ENCODE measurements at regions not wholly inside any gene's neighbourhood (a gene's known extent, or its start where the extent isn't known, plus 50 kb on each side); places are given as distances from the start of the nearest gene placed in this dataset.

DNA sequence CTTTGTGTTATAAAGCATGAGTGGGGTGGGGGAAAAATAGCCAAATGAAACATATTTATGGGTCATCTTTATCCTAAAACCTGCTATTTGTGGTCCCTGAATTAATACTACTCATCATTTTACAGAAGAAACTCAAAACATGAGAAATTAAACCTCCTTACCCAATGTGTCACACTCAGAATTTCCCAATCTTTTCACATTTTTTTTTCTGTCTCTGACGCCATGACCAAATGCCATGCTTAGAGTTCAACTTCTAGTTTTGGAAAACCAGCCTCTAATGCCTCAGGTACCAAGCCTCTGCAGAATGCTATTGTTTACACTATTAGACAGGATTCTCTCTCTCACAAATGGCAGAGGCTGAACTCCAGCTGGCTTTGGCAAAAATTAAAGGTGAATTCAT is 505.5 kb upstream of the WWC1 start:
- no peak for TF ChIP-seq POLR2A (IDR thresholded peaks at IDR 0.05; ENCODE audit: low read depth, low read length)
- TF ChIP-seq, protein P1, sequence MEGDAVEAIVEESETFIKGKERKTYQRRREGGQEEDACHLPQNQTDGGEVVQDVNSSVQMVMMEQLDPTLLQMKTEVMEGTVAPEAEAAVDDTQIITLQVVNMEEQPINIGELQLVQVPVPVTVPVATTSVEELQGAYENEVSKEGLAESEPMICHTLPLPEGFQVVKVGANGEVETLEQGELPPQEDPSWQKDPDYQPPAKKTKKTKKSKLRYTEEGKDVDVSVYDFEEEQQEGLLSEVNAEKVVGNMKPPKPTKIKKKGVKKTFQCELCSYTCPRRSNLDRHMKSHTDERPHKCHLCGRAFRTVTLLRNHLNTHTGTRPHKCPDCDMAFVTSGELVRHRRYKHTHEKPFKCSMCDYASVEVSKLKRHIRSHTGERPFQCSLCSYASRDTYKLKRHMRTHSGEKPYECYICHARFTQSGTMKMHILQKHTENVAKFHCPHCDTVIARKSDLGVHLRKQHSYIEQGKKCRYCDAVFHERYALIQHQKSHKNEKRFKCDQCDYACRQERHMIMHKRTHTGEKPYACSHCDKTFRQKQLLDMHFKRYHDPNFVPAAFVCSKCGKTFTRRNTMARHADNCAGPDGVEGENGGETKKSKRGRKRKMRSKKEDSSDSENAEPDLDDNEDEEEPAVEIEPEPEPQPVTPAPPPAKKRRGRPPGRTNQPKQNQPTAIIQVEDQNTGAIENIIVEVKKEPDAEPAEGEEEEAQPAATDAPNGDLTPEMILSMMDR (IDR thresholded peaks at IDR 0.05 in 2 of 3, conservative IDR thresholded peaks at IDR 0.05 in 1 of 3; ENCODE audit: control insufficient read depth in 2 of 3, extremely low read depth in 1 of 3, insufficient read depth in 1 of 3, low read depth in 3 of 3, low read length in 3 of 3): no peak
- no peak for TF ChIP-seq EZH2 (IDR thresholded peaks at IDR 0.05; ENCODE audit: borderline replicate concordance, control insufficient read depth, low read depth, low read length)

Measured in GM12878 (cell line).